HG02678 (cell line): ENCODE measurements at regions not wholly inside any gene's neighbourhood (a gene's known extent, or its start where the extent isn't known, plus 50 kb on each side); places are given as distances from the start of the nearest gene placed in this dataset.
A peak's percentile ranks its signal among the peaks of the same experiment; 100 is the strongest.
"Not testable (repeated sequence)": the region's sequence is repeated elsewhere in the genome, so short reads cannot be mapped to it uniquely, and the experiment has no call there.

Experiments
- ATAC-seq: cut with Tn5 transposase; IDR thresholded peaks from one replicate; pipeline ENCODE4 v1.9.1; 2021; ENCODE audit warnings: mild to moderate bottlenecking, moderate library complexity; ENCODE audit not compliant: unreplicated experiment

DNA sequence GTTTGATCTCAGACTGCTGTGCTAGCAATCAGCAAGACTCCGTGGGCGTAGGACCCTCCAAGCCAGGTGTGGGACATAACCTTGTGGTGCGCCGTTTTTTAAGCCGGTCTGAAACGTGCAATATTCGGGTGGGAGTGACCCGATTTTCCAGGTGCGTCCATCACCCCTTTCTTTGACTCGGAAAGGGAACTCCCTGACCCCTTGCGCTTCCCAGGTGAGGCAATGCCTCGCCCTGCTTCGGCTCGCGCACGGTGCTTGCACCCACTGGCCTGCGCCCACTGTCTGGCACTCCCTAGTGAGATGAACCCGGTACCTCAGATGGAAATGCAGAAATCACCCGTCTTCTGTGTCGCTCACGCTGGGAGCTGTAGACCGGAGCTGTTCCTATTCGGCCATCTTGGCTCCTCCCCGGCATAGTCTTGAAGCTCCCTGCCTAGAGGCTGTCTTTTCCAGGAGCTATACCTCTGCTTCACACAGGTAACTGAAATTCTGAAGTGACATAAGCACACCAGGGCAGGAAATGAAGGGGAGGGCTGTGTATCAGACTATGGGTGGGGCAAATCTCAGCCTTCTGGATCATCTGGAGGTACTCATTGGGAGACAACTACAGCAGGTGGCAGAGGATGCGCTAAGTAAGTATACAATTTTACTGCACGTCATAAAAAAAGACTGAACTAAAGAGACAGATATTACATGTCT lies 252.1 kb upstream of the POT1 start:
- ATAC-seq, result not testable (repeated sequence)

DNA sequence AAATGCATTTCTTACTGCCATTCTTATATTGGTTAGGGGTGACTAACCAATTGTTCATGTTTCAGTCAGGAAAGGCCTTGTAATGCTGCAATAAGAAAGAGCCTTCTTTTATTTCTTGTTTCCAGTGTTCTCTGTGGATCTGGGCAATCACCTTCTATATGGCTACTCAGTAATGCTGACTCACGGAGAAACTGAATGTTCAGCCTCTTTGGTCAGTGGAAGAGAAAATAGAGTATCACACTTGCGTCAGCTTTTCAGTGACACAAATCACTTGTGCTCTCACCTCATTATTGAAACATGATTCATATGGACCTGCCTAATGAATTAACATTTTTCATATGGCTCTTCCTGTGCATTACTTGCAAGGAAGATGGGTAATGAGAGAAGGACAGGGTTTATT lies 243.9 kb upstream of the POT1 start:
- no peak for ATAC-seq

DNA sequence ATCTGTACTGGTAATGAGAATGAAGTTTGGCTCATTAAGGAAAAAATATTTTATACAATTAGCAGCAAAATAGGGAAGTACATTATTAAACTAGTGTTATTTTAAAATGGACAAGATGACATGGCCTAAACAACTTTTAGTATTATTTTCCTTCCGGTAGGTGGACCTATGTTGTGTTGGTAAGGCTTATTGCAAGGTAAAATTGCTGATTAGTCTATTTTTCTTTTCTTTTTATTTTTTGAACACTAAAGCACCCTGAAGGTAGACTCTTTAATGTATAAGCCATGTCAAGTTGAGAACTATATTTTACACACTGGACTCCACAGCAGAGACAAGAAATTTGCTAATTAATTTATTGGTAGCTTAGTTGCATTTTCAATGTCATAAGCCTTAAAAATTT lies 239.5 kb upstream of the POT1 start:
- ATAC-seq, result no peak

DNA sequence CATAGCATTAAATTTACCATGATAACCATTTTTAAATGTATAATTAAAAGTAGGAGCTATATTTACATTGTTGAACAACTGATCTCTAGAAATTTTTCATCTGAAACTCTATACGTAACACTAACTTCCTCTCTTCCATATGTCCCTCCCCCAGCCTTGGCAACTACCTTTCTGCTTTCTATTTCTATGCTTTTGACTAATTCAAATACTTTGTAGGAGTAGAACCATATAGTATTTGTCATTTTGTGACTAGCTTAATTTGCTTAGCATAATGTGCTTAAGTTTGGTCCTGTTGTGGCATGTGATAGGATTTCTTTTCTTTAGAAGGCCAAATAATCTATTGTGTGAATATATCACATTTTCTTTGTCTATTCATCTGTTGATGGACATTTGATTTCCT lies 225.3 kb upstream of the POT1 start:
- no peak for ATAC-seq

DNA sequence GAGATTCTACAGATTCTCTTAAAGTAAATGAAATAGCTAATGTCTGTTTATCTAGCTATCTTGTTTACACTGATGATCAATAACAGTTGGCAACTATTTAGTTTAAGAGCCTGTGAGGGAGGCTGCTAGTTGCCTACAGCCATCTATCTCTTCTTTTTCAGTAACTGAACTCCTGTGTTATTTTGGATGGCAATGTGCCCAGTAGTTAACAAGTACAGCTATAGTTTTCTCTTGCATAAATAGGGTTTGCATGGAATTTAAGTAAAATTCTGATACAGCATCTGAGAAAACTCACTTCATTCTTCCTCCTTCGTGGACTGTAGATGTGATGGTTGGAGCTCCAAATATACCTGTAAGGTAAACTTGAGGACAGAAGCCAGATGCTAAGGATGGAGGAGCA lies 219.5 kb upstream of the POT1 start:
- ATAC-seq, result no peak

DNA sequence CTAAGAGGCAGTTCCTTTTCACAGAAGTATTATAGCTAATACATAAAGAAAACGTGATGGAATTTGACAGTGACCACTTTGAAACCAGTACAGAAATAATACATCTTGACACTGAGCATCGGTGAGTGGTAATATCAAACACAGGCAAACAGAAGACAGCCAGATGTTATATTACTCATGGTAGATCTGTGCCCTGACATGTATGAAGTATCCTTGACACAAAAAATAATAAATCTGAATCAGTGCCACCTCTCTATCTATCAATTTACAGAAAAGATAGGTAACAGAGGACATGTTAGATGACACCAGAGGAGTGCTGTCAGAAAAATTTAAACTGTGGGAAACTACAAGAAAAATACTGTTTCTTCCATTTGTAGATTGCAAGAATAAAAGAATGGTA lies 217.4 kb upstream of the POT1 start:
- ATAC-seq, result no peak

DNA sequence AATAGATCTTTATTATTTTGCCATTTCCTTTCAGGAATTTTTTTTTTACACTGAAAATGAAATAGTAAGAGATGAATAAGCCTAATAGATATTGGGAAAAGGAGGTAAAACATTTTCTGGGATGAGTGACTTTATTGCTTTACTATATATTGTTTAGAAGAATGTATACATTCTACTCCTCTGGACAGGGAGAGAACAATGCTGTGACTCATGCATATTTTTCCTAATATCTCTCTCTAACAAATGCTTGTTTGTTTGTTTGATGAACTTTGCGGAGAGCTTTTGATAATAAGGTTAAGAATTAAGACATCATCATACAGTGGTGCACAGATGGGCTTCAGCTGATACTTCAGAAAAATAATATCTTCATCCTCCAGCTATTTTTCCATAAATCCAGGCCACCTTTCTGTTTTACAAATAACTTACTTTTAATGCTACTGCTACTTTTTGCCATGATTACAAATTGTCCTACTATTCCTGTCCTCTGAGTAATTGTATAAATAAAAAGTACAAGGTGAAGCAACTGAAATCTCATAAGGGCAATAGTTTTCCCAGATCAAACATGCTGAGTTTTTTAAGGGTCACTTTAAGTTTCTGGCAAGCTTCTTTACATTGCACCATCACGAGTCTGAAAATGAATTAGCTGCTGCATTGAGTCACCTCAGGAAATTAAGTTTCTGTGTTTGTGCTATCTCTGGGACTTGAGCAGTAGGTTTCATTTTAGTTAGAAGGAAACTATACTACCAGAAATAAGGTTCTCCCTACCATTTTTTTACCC lies 207.3 kb upstream of the POT1 start:
- no peak for ATAC-seq

DNA sequence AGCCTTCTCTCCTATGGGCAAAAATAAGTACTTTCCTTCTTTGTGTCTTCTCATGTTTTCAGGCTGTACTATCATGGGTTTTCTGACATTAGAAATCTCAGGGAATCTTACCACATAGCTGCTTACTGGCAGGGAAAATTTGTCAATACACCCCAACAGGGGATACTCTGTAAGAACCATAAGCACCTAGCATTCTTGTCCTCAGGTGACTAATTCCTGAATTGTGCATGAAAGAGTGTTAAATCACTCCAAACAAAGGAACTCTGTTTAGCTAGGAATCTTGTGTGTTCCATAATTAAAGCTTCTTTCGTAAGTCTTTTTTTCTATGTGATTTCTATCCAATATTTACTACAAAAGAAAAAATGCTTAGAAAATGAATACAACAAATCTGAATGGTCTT lies 206.7 kb upstream of the POT1 start:
- no peak for ATAC-seq

DNA sequence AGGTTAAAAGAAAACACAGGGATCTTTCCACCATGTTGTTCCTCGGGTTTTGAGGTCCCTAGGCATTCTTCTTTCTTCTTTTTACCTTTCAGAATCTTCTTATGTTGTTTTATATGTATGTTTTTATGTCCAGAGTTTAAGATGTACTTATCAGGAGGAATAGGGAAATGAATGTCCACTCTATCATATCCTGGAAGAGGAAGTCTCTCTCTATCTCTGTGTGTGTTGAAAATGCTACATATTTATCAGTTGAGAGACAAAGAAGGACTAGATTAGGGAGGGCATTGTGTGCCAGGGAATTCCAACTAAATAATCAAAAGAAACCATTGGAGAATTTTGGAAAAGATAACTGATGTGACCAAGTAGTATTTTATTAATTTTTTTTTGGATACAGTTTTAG lies 200.5 kb upstream of the POT1 start:
- ATAC-seq, result no peak

DNA sequence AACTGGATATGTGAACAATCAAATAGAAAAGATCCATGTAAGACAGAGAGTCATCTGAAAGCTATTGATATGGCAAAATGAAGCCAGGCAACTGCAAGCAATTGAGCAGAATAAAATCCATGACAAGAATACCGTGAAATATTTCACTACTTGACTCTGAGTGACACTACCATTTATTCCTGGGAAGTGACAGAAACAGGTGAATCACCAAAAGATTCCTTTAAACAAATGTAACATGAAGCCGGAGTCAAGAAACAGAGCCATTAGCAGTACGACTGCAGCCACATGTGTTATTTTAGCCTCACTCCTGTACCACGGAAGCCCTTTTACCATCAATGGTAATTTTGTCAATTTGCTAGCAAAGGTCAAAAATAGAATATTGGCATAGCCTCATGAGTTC lies 197.7 kb upstream of the POT1 start:
- ATAC-seq, result no peak

DNA sequence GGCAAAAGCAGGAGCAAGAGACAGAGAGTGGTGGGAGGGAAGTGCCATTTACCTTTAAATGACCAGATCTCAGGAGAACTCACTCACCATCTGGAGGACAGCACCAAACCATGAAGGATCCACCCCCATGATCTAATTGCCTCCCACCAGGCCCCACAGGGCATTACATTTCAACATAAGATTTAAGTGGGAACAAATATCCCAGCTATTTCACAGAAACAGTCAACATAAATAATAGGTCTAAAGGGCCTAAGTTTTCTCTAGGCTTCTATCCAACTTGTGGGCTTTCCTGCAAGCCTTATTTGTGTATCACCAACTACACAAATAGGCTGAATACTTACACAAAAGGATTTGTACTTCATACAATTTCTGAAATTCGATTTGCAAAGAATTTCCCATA lies 196.8 kb upstream of the POT1 start:
- ATAC-seq, result no peak

DNA sequence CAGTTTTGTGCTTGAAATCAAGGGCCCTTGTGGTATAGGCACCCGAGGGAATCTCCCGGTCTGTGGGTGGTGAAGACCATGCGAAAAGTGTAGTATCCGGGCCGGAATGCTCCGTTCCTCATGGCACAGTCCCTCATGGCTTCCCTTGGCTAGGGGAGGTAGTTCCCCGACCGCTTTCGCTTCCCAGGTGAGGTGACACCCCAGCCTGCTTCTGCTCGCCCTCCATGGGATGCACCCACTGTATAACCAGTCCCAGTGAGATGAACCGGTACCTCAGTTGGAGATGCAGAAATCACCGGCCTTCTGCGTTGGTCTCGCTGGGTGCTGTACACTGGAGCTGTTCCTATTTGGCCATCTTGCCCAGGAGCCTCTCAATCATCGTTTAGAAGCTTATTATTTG lies 195.7 kb upstream of the POT1 start:
- no peak for ATAC-seq

DNA sequence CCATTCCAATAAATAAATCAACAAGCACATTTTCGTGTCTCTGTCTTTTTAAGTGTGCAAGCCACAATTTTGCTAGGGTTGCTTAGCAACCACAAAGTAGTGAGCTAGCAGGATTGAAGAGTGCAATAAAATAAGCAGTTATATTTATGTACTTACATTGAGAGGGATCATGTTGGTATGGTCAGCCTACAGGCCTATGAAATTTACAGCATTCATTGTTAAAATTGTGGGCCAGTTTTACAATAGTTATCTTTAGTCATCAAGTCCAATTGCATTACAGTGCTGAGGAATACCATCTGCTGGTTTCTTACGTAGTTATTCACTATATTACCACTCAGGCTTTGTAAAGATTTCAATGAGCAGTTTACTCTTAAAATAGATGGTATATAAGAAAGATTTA lies 192.5 kb upstream of the POT1 start:
- no peak for ATAC-seq

DNA sequence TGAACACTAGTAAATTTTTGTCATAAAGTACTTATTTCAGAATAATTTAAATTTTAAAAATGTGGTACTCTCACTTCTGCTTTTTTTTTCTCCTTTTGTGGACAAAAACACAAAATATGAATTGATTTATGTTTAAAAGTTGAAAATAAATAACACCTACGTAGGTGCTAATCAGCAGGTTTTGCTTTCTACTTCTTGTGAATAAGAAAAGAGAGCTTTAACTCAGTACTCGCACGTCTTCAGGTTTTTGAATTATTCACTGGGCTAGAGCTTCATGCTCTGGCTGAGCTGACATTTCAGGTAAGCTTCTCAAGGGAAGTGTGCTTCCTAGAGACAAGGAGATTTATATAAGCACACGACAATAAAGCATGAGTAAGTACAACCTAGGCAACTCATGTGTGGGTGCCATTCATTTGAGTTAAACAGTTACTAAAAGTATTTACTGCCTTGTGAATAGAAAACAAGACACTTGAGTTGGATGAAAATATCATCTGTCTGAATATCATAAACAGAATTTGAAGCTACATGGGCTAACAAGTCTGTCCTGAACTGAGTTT lies 190.0 kb upstream of the POT1 start:
- ATAC-seq, result no peak

DNA sequence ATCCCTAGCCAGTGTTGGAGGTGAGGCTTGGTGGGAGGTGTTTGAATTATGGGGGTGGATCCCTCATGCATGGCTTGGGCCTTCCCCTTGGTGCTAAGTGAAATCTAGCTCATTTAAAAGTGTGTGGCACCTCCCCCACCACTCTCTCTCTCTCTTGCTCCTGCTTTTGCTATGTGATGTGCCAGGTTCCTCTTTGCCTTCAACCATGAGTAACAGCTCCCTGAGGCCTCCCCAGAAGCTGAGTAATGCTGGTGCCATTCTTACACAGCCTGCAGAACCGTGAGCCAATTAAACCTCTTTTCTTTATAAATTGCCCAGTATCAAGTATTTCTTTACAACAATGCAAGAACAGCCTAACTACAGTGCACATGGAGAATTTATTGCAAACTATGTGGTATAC lies 188.8 kb upstream of the POT1 start:
- no peak for ATAC-seq

DNA sequence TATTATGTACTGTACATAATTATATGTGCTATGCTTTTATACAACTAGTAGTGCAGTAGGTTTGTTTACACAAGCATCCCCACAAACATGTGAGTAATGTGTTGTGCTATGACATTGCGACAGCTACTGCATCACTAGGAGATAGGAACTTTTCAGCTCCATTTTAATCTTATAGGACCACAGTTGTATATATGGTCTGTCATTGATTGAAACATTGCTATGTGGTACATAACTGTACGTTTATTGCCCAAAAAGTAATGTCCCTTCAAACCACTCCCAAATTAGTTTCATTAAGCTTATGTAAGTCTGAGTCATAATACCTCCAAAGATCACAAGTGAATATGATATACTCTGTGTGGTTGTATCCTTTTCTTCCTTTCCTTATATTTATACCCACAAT lies 183.2 kb upstream of the POT1 start:
- no peak for ATAC-seq

DNA sequence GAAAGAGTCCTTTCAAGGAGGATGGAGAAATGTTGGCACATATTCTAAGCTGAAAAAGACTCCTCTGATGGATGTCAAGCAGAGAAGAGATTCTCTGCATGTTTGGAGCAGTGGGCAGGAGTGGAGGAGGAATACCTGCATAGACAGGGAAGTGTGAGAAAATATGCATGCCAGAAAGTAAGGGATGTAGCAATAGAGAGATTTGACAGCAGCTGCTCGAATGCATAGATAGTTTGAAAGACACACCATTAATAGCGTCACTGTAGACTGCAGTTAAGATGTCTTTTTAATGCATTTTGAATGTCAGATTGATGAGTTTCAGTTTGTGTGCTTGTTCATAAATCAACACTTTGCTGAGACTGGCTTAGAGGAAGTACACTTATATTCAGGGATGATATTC lies 169.9 kb upstream of the POT1 start:
- ATAC-seq, result no peak

DNA sequence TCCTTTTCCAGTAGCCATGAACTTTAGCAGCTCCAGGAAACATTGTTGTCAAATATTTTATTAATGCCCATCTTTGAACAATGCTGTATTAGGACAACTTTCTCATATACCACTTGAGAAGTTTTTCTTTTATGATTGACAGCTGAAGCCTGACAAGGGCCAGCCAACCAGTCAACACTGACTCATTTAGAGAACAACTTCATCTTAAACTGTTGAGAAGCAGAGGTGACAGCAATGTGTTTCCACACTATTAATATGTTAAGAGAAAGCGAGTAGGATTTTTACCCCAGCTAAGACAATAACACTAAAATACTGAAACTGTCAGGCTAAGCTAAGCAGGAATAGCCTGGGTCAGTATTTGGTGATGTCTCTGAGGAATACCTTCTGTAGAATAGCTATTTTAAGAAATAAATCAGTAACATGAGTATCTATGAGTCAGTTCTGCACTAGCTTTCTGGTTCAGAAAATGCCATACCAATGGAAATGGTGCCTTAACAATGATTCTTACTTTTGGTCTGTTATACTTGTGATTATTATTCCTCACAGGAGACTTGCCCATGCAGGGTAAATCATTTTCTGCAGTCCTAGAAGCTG lies 168.8 kb upstream of the POT1 start:
- ATAC-seq, result peak; percentile 79

DNA sequence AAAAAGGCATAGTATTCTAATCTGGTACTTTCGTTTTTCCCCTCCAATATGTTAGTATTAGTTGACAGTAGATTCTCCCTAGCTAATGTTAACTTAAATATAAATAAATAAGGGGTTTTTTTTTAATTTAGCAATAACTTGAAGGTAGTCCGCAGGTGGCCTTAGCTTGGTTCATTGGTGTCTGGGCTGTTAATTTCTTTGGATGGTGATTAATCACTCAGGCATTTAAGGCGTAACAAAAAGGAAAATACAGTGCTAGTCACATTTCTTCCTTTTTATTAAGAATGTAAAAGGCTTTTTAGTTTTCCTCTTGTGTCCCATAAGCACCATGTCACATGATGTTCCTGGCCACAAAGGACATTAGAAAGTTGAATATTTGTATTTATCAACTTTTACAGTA lies 161.0 kb upstream of the POT1 start:
- ATAC-seq, result no peak

DNA sequence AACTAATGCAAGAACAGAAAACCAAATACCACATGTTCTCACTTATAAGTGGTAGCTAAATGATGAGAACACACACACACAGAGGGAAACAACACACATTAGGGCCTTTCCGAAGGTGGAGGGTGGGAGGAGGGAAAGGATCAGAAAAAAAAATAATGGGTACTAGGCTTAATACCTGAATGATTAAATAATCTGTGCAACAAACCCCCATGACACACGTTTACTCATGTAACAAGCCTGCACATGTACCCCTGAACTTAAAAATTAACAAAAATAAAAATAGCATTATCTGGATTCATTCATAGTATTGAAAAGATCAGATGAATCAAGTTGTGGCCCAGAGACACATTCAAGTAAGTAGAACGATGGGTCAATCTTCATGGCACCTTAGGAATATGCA lies 159.5 kb upstream of the POT1 start:
- no peak for ATAC-seq

DNA sequence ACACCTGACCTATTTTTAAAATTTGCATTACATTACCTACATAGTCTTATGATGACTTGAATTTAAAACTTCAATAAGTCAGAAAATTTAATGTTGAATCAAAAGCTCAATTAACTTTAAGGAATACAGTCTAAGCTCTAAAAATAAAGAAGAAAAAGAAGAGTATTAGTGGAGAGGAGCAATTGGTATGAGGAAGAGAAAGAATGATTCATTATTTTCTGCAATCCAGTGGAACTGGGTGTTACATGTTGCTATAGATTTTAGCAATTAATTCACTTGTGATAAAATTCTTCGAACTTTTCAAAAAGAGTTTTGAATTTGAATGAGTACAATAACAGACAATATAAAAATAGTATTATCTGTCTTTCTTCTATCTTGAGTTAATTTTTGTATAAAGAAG lies 158.9 kb upstream of the POT1 start:
- ATAC-seq, result no peak

DNA sequence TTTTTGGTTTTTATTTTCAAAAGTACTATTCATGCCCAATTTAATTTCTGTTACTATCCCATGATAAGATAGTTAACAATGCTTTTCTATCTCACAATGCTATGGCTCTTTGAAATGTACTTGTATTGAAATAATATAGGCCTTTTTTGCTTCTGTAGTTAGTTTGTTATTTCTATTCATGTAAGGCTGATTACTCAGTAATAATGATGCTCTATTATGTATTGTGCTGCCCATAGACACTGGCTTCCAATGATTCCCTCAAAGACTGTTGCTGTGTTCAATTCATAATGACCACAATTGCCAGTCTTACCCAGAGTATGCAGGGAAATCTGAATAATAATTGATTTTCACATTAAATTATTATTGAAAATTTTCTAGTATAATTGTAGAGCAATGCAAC lies 155.5 kb upstream of the POT1 start:
- ATAC-seq, result no peak
